Loucy (cell line): ENCODE measurements at regions not wholly inside any gene's neighbourhood (a gene's known extent, or its start where the extent isn't known, plus 50 kb on each side); places are given as distances from the start of the nearest gene placed in this dataset.

ENCODE experiments used
- H2AFZ ChIP-seq: fragments of 200-600 bp; sonication (generic); 2 replicates; pipeline ENCODE4 v1.6.0; 2016; ENCODE audit warnings: antibody characterized with exemption, mild to moderate bottlenecking, low read length, moderate library complexity
- H3F3A ChIP-seq: fragments of 200-600 bp; 2 replicates; pipeline ENCODE4 v1.6.0; 2016; ENCODE audit warnings: antibody characterized with exemption, low read depth, mild to moderate bottlenecking
- H3K27me3 ChIP-seq: fragments of 200-600 bp; sonication (generic); 2 replicates; pipeline ENCODE4 v1.6.1; 2014; ENCODE audit warnings: low read length, mild to moderate bottlenecking; ENCODE audit not compliant: insufficient read depth, poor library complexity, severe bottlenecking
- H3K36me3 ChIP-seq: fragments of 200-600 bp; sonication (generic); 2 replicates; pipeline ENCODE4 v1.6.1; 2016; ENCODE audit warnings: low read length; ENCODE audit not compliant: insufficient read depth
- H3K4me1 ChIP-seq: fragments of 200-600 bp; sonication (generic); 2 replicates; pipeline ENCODE4 v1.5.1; 2014; ENCODE audit warnings: low read length, mild to moderate bottlenecking; ENCODE audit not compliant: insufficient read depth, poor library complexity, severe bottlenecking
- H3K4me2 ChIP-seq: fragments of 200-600 bp; sonication (generic); 2 replicates; pipeline ENCODE4 v1.6.0; 2014; ENCODE audit warnings: antibody characterized with exemption, low read length, low read depth, mild to moderate bottlenecking; ENCODE audit not compliant: poor library complexity, severe bottlenecking
- H3K4me3 ChIP-seq: fragments of 200-600 bp; sonication (generic); 2 replicates; pipeline ENCODE4 v1.5.1; 2014; ENCODE audit warnings: low read length, mild to moderate bottlenecking, mixed read lengths; ENCODE audit not compliant: poor library complexity, severe bottlenecking
- H3K79me2 ChIP-seq: fragments of 200-600 bp; sonication (generic); 2 replicates; pipeline ENCODE4 v1.6.1; 2014; ENCODE audit warnings: low read length; ENCODE audit not compliant: insufficient read depth
- H3K9ac ChIP-seq: fragments of 200-600 bp; sonication (generic); 2 replicates; pipeline ENCODE4 v1.6.0; 2014; ENCODE audit warnings: mild to moderate bottlenecking, low read depth, low read length, moderate library complexity; ENCODE audit not compliant: poor library complexity, severe bottlenecking
- H3K9me2 ChIP-seq: fragments of 200-600 bp; sonication (generic); replicated peaks from 2 replicates; pipeline ENCODE4 v1.6.1; 2016; ENCODE audit warnings: low read depth, low read length, mixed read lengths
- H3K9me3 ChIP-seq: fragments of 200-600 bp; sonication (generic); 2 replicates; pipeline ENCODE4 v1.6.1; 2014; ENCODE audit warnings: mild to moderate bottlenecking, antibody characterized with exemption, low read length, low read depth; ENCODE audit not compliant: insufficient read depth
- H4K20me1 ChIP-seq: fragments of 200-600 bp; sonication (generic); 2 replicates; pipeline ENCODE4 v1.6.0; 2014; ENCODE audit warnings: antibody characterized with exemption, low read length, mild to moderate bottlenecking; ENCODE audit not compliant: insufficient read depth, poor library complexity, severe bottlenecking
- EZH2phosphoT487 ChIP-seq: fragments of 200-600 bp; IDR thresholded peaks from 2 replicates; pipeline ENCODE4 v1.6.1; 2018; ENCODE audit warnings: antibody characterized with exemption, mild to moderate bottlenecking, moderate library complexity, borderline replicate concordance
- TF ChIP-seq, protein P1 (sequence below): fragments of 200-600 bp; sonication (generic); conservative IDR thresholded peaks from 2 replicates; pipeline ENCODE4 v1.5.1; 2014; ENCODE audit warnings: mild to moderate bottlenecking, antibody characterized with exemption, low read length

DNA sequence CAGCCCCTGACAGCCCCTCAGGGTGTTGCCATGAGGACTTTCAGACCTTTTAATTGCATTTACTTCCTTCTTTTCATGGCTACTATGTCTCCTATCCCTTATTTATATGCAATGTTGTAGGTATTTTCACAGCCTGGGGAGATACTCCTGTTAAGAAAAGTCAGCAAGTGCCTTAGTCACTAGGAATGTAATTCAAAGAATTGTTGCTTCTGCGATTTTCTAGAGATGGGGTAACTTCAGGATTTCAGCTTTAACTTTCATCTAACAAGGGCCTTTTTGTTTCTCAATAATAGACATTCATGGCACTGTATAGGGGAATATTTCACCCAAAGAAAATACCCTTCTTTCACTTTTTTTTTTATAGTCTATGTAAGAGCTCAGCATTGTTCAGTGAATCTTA is 533.3 kb upstream of the MIS18BP1 start:
- H3K9me3 ChIP-seq, result peaks cover 14% of the 10 kb centered on the region; the same call in 1 of the 2 replicates
- no peak overlapping the region for H2AFZ ChIP-seq
- no peak overlapping the region for H3K9ac ChIP-seq
- no peak for TF ChIP-seq EZH2phosphoT487
- TF ChIP-seq, protein P1, sequence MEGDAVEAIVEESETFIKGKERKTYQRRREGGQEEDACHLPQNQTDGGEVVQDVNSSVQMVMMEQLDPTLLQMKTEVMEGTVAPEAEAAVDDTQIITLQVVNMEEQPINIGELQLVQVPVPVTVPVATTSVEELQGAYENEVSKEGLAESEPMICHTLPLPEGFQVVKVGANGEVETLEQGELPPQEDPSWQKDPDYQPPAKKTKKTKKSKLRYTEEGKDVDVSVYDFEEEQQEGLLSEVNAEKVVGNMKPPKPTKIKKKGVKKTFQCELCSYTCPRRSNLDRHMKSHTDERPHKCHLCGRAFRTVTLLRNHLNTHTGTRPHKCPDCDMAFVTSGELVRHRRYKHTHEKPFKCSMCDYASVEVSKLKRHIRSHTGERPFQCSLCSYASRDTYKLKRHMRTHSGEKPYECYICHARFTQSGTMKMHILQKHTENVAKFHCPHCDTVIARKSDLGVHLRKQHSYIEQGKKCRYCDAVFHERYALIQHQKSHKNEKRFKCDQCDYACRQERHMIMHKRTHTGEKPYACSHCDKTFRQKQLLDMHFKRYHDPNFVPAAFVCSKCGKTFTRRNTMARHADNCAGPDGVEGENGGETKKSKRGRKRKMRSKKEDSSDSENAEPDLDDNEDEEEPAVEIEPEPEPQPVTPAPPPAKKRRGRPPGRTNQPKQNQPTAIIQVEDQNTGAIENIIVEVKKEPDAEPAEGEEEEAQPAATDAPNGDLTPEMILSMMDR, result no peak
- no peak overlapping the region for H3K4me2 ChIP-seq
- H3K27me3 ChIP-seq, result no peaks in the 10 kb centered on the region
- no peak overlapping the region for H3K4me3 ChIP-seq
- no peaks in the 10 kb centered on the region for H3K9me2 ChIP-seq
- no peaks in the 10 kb centered on the region for H3K79me2 ChIP-seq
- H4K20me1 ChIP-seq, result no peaks in the 10 kb centered on the region
- no peaks in the 10 kb centered on the region for H3K36me3 ChIP-seq
- H3F3A ChIP-seq, result no peaks in the 10 kb centered on the region
- no peaks in the 10 kb centered on the region for H3K4me1 ChIP-seq

DNA sequence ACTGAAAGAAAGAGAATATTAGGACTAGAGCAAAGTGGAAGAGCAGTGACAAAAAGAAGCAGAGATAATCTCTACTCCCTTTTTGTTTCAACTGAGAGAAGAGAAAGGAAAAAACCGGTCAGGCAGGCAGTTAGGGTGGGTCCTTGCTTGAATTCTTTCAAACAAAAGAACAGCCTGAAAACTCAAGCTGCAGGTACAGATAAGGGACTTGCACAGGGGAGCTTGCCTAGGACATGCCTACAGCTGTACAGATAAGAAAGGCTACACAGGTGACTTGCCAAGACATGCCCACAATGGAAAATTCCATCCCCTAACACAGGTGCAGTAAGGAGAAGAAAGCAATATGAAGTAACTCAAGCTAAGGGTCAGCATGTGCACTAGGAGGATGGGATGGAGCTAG is 532.2 kb upstream of the MIS18BP1 start:
- no peak overlapping the region for H3K9ac ChIP-seq
- no peaks in the 10 kb centered on the region for H3K79me2 ChIP-seq
- no peaks in the 10 kb centered on the region for H3F3A ChIP-seq
- H3K4me3 ChIP-seq, result no peak overlapping the region
- H3K9me3 ChIP-seq, result peaks cover 14% of the 10 kb centered on the region; the same call in 1 of the 2 replicates
- H3K4me1 ChIP-seq, result no peaks in the 10 kb centered on the region
- TF ChIP-seq, protein P1, result no peak
- no peak for TF ChIP-seq EZH2phosphoT487
- H2AFZ ChIP-seq, result no peak overlapping the region
- H3K36me3 ChIP-seq, result no peaks in the 10 kb centered on the region
- H3K9me2 ChIP-seq, result no peaks in the 10 kb centered on the region
- H4K20me1 ChIP-seq, result no peaks in the 10 kb centered on the region
- H3K4me2 ChIP-seq, result no peak overlapping the region
- no peaks in the 10 kb centered on the region for H3K27me3 ChIP-seq

- TF ChIP-seq, protein P1, result no peak
- TF ChIP-seq EZH2phosphoT487, result no peak
These were observed 513.2 kb upstream of the MIS18BP1 start for GRCh38 chr14:45766247-45766646.

More at GRCh38 chr14:45766247-45766646, 513.2 kb upstream of the MIS18BP1 start:
- Histone ChIP-seq H3K4me2 (no peak overlapping the region), H3K27me3 (no peaks in the 10 kb centered on the region), H3K9me3 (no peaks in the 10 kb centered on the region), H3K9ac (no peak overlapping the region), H3K4me1 (no peaks in the 10 kb centered on the region), H4K20me1 (no peaks in the 10 kb centered on the region), H3K4me3 (no peak overlapping the region), H2AFZ (no peak overlapping the region), H3K79me2 (no peaks in the 10 kb centered on the region), H3K36me3 (no peaks in the 10 kb centered on the region), H3F3A (no peaks in the 10 kb centered on the region), H3K9me2 (no peaks in the 10 kb centered on the region)
